HUES6 (cell line): ENCODE measurements at regions not wholly inside any gene's neighbourhood (a gene's known extent, or its start where the extent isn't known, plus 50 kb on each side); places are given as distances from the start of the nearest gene placed in this dataset.

Experiments
- H3K27ac ChIP-seq: 2 replicates; pipeline ENCODE4 v1.7.0; 2013; ENCODE audit warnings: low read depth, mild to moderate bottlenecking, low read length, inconsistent platforms
- H3K27me3 ChIP-seq: 2 replicates; pipeline ENCODE4 v1.6.1; 2013; ENCODE audit warnings: low read length; ENCODE audit not compliant: control insufficient read depth, insufficient read depth
- H3K36me3 ChIP-seq: 2 replicates; pipeline ENCODE4 v1.6.1; 2013; ENCODE audit warnings: low read length; ENCODE audit not compliant: control insufficient read depth, insufficient read depth
- H3K4me1 ChIP-seq: 2 replicates; pipeline ENCODE4 v1.6.1; 2013; ENCODE audit warnings: low read length; ENCODE audit not compliant: control insufficient read depth, insufficient read depth
- H3K4me3 ChIP-seq: 2 replicates; pipeline ENCODE4 v1.5.1; 2013; ENCODE audit warnings: low read depth, low read length
- H3K9ac ChIP-seq: one replicate; pipeline ENCODE4 v1.6.1; 2013; ENCODE audit warnings: mild to moderate bottlenecking, low read length
- H3K9me3 ChIP-seq: 2 replicates; pipeline ENCODE4 v1.6.1; 2013; ENCODE audit warnings: low read depth, low read length; ENCODE audit not compliant: control insufficient read depth, insufficient read depth

DNA sequence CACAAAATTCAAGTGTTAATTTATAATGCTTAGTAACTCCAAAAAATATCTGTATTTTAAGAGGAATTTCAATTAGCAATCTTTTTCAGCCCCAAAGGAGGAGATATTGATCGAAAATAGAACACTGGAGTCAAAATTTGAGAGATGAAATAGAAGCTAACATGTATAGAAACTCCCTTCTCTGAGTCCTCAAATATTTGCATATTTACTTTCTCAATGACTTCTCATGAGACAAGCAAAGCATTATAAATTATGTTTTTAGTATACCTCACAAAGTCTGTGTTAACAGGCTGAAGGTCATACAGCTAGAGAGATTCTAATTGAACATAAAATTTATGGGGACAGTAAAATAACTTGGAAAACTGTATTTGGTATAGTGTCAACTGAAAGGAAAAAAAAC, 260.5 kb downstream of the GPAM start:
- no peaks in the 10 kb centered on the region for H3K4me1 ChIP-seq
- no peak overlapping the region for H3K4me3 ChIP-seq
- no peak overlapping the region for H3K27ac ChIP-seq
- H3K27me3 ChIP-seq, result no peaks in the 10 kb centered on the region
- H3K9ac ChIP-seq, result no peak overlapping the region
- no peaks in the 10 kb centered on the region for H3K9me3 ChIP-seq
- H3K36me3 ChIP-seq, result no peaks in the 10 kb centered on the region

- no peak overlapping the region for H3K9ac ChIP-seq
- H3K9me3 ChIP-seq, result no peaks in the 10 kb centered on the region; the same call in 1 of the 2 replicates
- no peak overlapping the region for H3K4me3 ChIP-seq
- no peaks in the 10 kb centered on the region for H3K36me3 ChIP-seq
- H3K27me3 ChIP-seq, result no peaks in the 10 kb centered on the region
- no peaks in the 10 kb centered on the region for H3K4me1 ChIP-seq
- no peak overlapping the region for H3K27ac ChIP-seq
These were observed 257.3 kb downstream of the GPAM start for GRCh38 chr10:111926286-111926685.

- no peak overlapping the region for H3K4me3 ChIP-seq
- H3K9ac ChIP-seq, result no peak overlapping the region
- H3K27me3 ChIP-seq, result no peaks in the 10 kb centered on the region
- H3K4me1 ChIP-seq, result no peaks in the 10 kb centered on the region
- no peak overlapping the region for H3K27ac ChIP-seq
- H3K9me3 ChIP-seq, result no peaks in the 10 kb centered on the region; the same call in none of the 2 replicates
- no peaks in the 10 kb centered on the region for H3K36me3 ChIP-seq
These were observed 249.6 kb downstream of the GPAM start for GRCh38 chr10:111933937-111934336.

DNA sequence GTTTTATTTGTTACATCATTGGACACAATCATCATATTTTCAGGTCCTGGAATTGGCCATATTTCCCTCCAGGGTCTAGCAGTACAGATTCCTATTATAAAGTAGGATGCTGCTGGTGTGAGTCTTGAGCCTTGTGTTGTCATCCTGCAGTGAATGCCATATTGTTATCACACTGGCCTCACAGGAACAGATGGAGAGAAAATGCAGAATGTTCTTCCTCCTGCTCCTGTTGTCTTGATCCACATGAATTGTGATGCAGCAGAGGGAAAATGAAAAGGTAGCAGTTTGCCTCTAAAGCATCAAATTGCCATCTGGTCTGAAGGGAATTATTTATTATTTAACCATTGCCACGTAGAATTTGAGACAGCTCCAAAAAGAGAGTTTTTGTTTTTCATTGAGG, 248.6 kb downstream of the GPAM start:
- no peak overlapping the region for H3K27ac ChIP-seq
- no peaks in the 10 kb centered on the region for H3K36me3 ChIP-seq
- H3K4me3 ChIP-seq, result no peak overlapping the region
- no peaks in the 10 kb centered on the region for H3K4me1 ChIP-seq
- no peak overlapping the region for H3K9ac ChIP-seq
- no peaks in the 10 kb centered on the region for H3K27me3 ChIP-seq
- no peaks in the 10 kb centered on the region; the same call in 1 of the 2 replicates for H3K9me3 ChIP-seq

DNA sequence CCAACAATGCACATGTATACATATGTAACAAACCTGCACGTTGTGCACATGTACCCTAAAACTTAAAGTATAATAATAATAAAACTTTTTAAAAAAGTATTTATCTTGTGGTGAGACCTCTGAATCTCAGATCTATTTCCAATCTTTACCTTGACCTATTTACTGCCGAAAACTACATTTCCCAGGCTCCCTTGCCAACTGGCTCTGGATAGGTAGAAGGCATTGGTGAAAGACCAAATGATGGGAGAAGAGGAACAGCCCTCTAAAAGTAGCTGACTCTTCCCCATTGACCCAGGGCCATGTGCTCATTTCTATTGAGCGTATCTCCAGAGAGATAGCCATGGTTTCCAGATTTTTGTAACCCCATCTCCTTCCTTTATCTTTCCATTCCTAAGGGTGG, 247.4 kb downstream of the GPAM start:
- no peak overlapping the region for H3K27ac ChIP-seq
- no peak overlapping the region for H3K9ac ChIP-seq
- no peak overlapping the region for H3K4me3 ChIP-seq
- H3K9me3 ChIP-seq, result no peaks in the 10 kb centered on the region; the same call in 1 of the 2 replicates
- H3K27me3 ChIP-seq, result no peaks in the 10 kb centered on the region
- no peaks in the 10 kb centered on the region for H3K4me1 ChIP-seq
- H3K36me3 ChIP-seq, result no peaks in the 10 kb centered on the region

DNA sequence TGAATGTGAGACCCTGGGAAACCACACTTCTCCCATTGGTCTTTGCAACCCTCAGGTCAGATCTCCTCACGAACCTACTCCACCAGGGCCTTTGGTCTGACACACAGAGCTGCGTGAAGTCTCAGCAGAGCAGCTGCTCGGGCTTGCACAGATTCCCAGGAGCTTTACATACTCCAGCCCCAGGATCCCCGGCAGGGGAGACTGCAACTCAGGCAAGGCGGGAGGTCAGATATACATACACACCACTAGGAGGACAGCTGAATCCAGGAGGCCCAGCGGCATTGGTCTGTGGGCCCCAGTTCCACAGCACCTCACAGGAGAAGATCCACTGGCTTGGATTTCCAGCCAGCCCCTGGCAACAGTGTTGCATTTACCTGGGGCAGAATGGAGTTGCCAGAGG, 239.2 kb downstream of the GPAM start:
- Histone ChIP-seq H3K4me3 (no peak overlapping the region), H3K27ac (no peak overlapping the region), H3K9ac (no peak overlapping the region), H3K4me1 (no peaks in the 10 kb centered on the region), H3K27me3 (no peaks in the 10 kb centered on the region), H3K36me3 (no peaks in the 10 kb centered on the region), H3K9me3 (peaks cover 7% of the 10 kb centered on the region; the same call in 1 of the 2 replicates)

- H3K4me3 ChIP-seq, result no peak overlapping the region
- H3K4me1 ChIP-seq, result no peaks in the 10 kb centered on the region
- no peak overlapping the region for H3K9ac ChIP-seq
- H3K36me3 ChIP-seq, result no peaks in the 10 kb centered on the region
- no peak overlapping the region for H3K27ac ChIP-seq
- H3K9me3 ChIP-seq, result peaks cover 23% of the 10 kb centered on the region
- H3K27me3 ChIP-seq, result no peaks in the 10 kb centered on the region
These were observed 229.6 kb downstream of the GPAM start for GRCh38 chr10:111953949-111954348.

DNA sequence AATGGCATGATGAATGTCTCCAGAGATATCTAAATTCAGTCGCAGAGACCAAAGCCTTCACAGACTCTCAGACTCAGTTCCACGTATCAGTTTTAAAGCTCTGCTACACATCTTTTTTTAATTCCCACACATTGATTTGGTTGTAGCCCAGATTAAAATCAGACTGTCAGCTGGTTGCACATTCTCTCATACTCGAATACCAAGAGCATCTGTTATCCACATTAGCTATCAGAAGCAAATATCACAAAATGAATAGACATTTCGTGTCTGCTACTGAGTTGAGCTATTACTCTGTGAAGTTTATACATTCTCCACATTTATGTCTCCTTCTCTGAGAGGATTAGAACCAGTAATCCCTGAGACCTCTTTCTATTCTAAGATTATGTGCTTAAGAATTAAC, 229.2 kb downstream of the GPAM start:
- Histone ChIP-seq H3K27me3 (no peaks in the 10 kb centered on the region), H3K4me3 (no peak overlapping the region), H3K27ac (no peak overlapping the region), H3K4me1 (no peaks in the 10 kb centered on the region), H3K9ac (no peak overlapping the region), H3K36me3 (no peaks in the 10 kb centered on the region), H3K9me3 (peaks cover 23% of the 10 kb centered on the region)

GRCh38 chr10:111956841-111957240, 226.7 kb downstream of the GPAM start:
- Histone ChIP-seq H3K9ac (no peak overlapping the region), H3K27ac (no peak overlapping the region), H3K4me1 (no peaks in the 10 kb centered on the region), H3K4me3 (no peak overlapping the region), H3K9me3 (peaks cover 23% of the 10 kb centered on the region), H3K36me3 (no peaks in the 10 kb centered on the region), H3K27me3 (no peaks in the 10 kb centered on the region)

DNA sequence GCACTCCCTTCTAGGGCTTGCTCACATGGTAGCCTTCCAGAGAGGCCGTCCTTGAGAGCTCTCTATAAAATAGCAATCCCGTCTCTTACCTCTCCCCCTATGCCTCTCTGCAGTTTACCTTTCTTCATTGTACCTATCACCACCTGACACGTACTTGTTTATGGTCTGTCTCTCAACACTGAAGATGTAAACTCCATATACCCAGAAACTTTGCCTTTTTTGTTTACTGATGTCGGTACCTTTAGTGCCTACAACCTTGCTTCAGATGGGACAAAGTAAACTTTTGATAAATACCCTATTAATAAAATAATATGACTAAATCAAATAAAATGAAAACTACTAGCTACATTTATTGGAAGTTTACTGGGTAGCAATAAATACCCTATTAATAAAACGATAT, 220.6 kb downstream of the GPAM start:
- H3K27me3 ChIP-seq, result no peaks in the 10 kb centered on the region
- no peak overlapping the region for H3K9ac ChIP-seq
- H3K4me3 ChIP-seq, result no peak overlapping the region
- H3K4me1 ChIP-seq, result no peaks in the 10 kb centered on the region
- H3K36me3 ChIP-seq, result no peaks in the 10 kb centered on the region
- H3K27ac ChIP-seq, result no peak overlapping the region
- H3K9me3 ChIP-seq, result peaks cover 10% of the 10 kb centered on the region

- Histone ChIP-seq H3K27ac (no peak overlapping the region), H3K4me3 (no peak overlapping the region), H3K36me3 (no peaks in the 10 kb centered on the region), H3K4me1 (no peaks in the 10 kb centered on the region), H3K27me3 (no peaks in the 10 kb centered on the region), H3K9ac (no peak overlapping the region), H3K9me3 (peaks cover 9% of the 10 kb centered on the region)
These were observed 216.4 kb downstream of the GPAM start for GRCh38 chr10:111967116-111967515.

GRCh38 chr10:111967547-111967946, 216.0 kb downstream of the GPAM start:
- no peaks in the 10 kb centered on the region for H3K27me3 ChIP-seq
- H3K36me3 ChIP-seq, result no peaks in the 10 kb centered on the region
- no peaks in the 10 kb centered on the region for H3K4me1 ChIP-seq
- H3K9me3 ChIP-seq, result peaks cover 9% of the 10 kb centered on the region
- H3K27ac ChIP-seq, result no peak overlapping the region
- no peak overlapping the region for H3K9ac ChIP-seq
- no peak overlapping the region for H3K4me3 ChIP-seq
